GM12878 (cell line): ENCODE measurements at regions not wholly inside any gene's neighbourhood (a gene's known extent, or its start where the extent isn't known, plus 50 kb on each side); places are given as distances from the start of the nearest gene placed in this dataset.

ENCODE experiments used
- ASH2L ChIP-seq: fragments of 300-600, 200-600 bp; sonication (generic); IDR thresholded peaks from 2 replicates; pipeline ENCODE4 v1.6.1; 2017; ENCODE audit warnings: low read depth, mild to moderate bottlenecking, borderline replicate concordance
- BACH1 ChIP-seq: fragments of 450-650 bp; IDR thresholded peaks from 2 replicates; pipeline ENCODE4 v1.6.1; 2017; ENCODE audit warnings: mild to moderate bottlenecking, borderline replicate concordance
- EZH2 ChIP-seq: IDR thresholded peaks from 2 replicates; pipeline ENCODE4 v1.6.1; 2012; ENCODE audit warnings: low read depth, mild to moderate bottlenecking, control low read depth, inconsistent platforms, low read length, borderline replicate concordance; ENCODE audit not compliant: control insufficient read depth
- KDM1A ChIP-seq: fragments of 200-600 bp; sonication (generic); IDR thresholded peaks from 2 replicates; pipeline ENCODE4 v1.6.1; 2016; ENCODE audit warnings: borderline replicate concordance
- NR2C1 ChIP-seq: fragments of 450-650 bp; IDR thresholded peaks from 2 replicates; pipeline ENCODE4 v1.6.1; 2017; ENCODE audit warnings: antibody characterized with exemption, mild to moderate bottlenecking, moderate library complexity
- REST ChIP-seq: IDR thresholded peaks from 2 replicates; pipeline ENCODE4 v1.6.1; 2012; ENCODE audit warnings: mild to moderate bottlenecking, low read depth, low read length
- SMARCA5 ChIP-seq: fragments of 450-650 bp; IDR thresholded peaks from 2 replicates; pipeline ENCODE4 v1.6.1; 2017; ENCODE audit warnings: mild to moderate bottlenecking
- STAT3 ChIP-seq: IDR thresholded peaks from 2 replicates; pipeline ENCODE4 v1.6.1; 2011; ENCODE audit warnings: low read depth, low read length, improper control_type of control experiment
- TARDBP ChIP-seq: IDR thresholded peaks from 2 replicates; pipeline ENCODE4 v1.6.1; 2016; ENCODE audit warnings: borderline replicate concordance
- ZNF687 ChIP-seq: fragments of 450-650 bp; IDR thresholded peaks from 2 replicates; pipeline ENCODE4 v1.6.1; 2017; ENCODE audit warnings: mild to moderate bottlenecking, moderate library complexity

GRCh38 chr14:105899071-105899641 is 372.8 kb downstream of the TMEM121 start (continued):
- TF ChIP-seq REST: no peak
- no peak for TF ChIP-seq ASH2L
- TF ChIP-seq TARDBP: no peak
- TF ChIP-seq ZNF687: no peak
- no peak for TF ChIP-seq EZH2
- TF ChIP-seq BACH1: no peak
- TF ChIP-seq KDM1A: no peak
- TF ChIP-seq NR2C1: no peak
- no peak for TF ChIP-seq STAT3
- TF ChIP-seq SMARCA5: no peak
